ENCODE measurements at regions not wholly inside any gene's neighbourhood (a gene's known extent, or its start where the extent isn't known, plus 50 kb on each side); places are given as distances from the start of the nearest gene placed in this dataset.
A peak's percentile ranks its signal among the peaks of the same experiment; 100 is the strongest.

DNA sequence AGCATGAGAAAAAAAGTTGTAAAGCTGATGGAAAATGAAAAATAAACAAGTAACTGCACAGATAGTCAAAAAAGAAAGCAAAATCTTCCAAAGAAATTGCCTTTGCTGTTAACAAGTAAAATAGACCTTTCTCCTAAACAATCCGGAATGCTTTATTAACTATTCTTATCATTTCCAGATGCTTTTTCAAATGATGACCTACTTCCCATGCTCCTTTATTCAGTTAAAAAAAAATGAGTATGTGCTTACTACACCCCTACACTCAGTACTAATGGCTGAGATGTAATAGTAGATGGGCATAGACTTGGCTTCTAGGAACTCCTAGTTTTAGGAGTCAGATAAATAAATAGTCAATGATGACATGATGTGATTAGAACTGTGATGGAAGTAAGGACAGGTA lies 108.5 kb downstream of the NIBAN1 start:
- Histone ChIP-seq H3K27me3 (replicated peaks; ENCODE audit: insufficient read depth, low read length) (no peaks in the 10 kb centered on the region), H3K79me2 (ENCODE audit: low read length) (no peaks in the 10 kb centered on the region), H3F3A (ENCODE audit: insufficient read depth, low read length) (no peaks in the 10 kb centered on the region), H3K9ac (ENCODE audit: low read length) (no peak overlapping the region), H3K27ac (ENCODE audit: low read length) (no peak overlapping the region), H3K4me2 (ENCODE audit: low read depth, low read length) (no peak overlapping the region), H3K9me2 (replicated peaks; ENCODE audit: insufficient read depth, low read length) (no peaks in the 10 kb centered on the region), H3K9me3 (replicated peaks; ENCODE audit: insufficient read depth, low read length) (no peaks in the 10 kb centered on the region), H3K36me3 (replicated peaks; ENCODE audit: insufficient read depth, low read length) (no peaks in the 10 kb centered on the region), H2AFZ (ENCODE audit: low read length) (no peak overlapping the region), H3K4me3 (ENCODE audit: low read length) (no peak overlapping the region), H3K4me1 (ENCODE audit: low read length) (peaks cover 29% of the 10 kb centered on the region), H4K20me1 (ENCODE audit: insufficient read depth, low read length) (no peaks in the 10 kb centered on the region)
- TF ChIP-seq, protein P1, sequence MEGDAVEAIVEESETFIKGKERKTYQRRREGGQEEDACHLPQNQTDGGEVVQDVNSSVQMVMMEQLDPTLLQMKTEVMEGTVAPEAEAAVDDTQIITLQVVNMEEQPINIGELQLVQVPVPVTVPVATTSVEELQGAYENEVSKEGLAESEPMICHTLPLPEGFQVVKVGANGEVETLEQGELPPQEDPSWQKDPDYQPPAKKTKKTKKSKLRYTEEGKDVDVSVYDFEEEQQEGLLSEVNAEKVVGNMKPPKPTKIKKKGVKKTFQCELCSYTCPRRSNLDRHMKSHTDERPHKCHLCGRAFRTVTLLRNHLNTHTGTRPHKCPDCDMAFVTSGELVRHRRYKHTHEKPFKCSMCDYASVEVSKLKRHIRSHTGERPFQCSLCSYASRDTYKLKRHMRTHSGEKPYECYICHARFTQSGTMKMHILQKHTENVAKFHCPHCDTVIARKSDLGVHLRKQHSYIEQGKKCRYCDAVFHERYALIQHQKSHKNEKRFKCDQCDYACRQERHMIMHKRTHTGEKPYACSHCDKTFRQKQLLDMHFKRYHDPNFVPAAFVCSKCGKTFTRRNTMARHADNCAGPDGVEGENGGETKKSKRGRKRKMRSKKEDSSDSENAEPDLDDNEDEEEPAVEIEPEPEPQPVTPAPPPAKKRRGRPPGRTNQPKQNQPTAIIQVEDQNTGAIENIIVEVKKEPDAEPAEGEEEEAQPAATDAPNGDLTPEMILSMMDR (IDR thresholded peaks at IDR 0.05; ENCODE audit: low read length): no peak
- no peak for TF ChIP-seq EZH2 (optimal IDR thresholded peaks at IDR 0.05; ENCODE audit: low read depth, low read length)
- TF ChIP-seq EZH2phosphoT487 (IDR thresholded peaks at IDR 0.05; ENCODE audit: low read length): no peak
- no peak for DNase-seq

DNA sequence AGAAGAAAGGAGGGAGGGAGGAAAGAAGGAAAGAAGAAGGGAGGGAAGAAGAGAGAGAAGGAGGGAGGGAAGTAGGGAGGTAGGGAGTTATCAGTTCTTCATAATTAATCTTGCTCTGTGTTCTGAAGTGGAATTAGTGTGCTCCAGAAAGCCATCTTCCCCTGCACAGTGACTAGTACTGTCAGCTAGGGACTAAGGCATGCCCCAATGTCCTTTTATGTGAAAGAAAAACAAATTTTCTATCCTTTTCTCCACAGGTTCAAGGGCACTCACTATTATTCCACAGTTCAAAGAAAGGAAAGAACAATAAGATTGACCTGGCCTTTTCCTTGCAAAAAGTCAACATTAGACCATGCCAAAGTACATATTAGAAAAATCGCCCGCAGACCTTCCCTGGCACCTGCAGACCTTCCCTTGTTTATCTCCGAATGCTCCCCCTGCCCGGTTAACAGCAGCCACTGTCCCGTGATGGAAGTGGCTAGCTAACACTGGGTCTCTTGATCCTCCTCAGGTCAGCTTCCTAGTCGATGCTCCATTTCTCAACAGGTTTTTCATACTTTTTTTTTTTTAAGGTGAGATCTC lies 107.2 kb upstream of the EDEM3 start:
- Histone ChIP-seq H3K27me3 (replicated peaks; ENCODE audit: insufficient read depth, low read length) (no peaks in the 10 kb centered on the region), H3K4me2 (ENCODE audit: low read depth, low read length) (no peak overlapping the region), H4K20me1 (ENCODE audit: insufficient read depth, low read length) (no peaks in the 10 kb centered on the region), H3K36me3 (replicated peaks; ENCODE audit: insufficient read depth, low read length) (no peaks in the 10 kb centered on the region), H3K4me3 (ENCODE audit: low read length) (no peak overlapping the region), H3K4me1 (ENCODE audit: low read length) (peaks cover 15% of the 10 kb centered on the region), H3K79me2 (ENCODE audit: low read length) (no peaks in the 10 kb centered on the region), H3K27ac (ENCODE audit: low read length) (no peak overlapping the region), H3K9ac (ENCODE audit: low read length) (no peak overlapping the region), H2AFZ (ENCODE audit: low read length) (no peak overlapping the region), H3F3A (ENCODE audit: insufficient read depth, low read length) (no peaks in the 10 kb centered on the region), H3K9me3 (replicated peaks; ENCODE audit: insufficient read depth, low read length) (no peaks in the 10 kb centered on the region), H3K9me2 (replicated peaks; ENCODE audit: insufficient read depth, low read length) (no peaks in the 10 kb centered on the region)
- no peak for DNase-seq
- TF ChIP-seq, protein P1 (IDR thresholded peaks at IDR 0.05; ENCODE audit: low read length): no peak
- no peak for TF ChIP-seq EZH2phosphoT487 (IDR thresholded peaks at IDR 0.05; ENCODE audit: low read length)
- no peak for TF ChIP-seq EZH2 (optimal IDR thresholded peaks at IDR 0.05; ENCODE audit: low read depth, low read length)

DNA sequence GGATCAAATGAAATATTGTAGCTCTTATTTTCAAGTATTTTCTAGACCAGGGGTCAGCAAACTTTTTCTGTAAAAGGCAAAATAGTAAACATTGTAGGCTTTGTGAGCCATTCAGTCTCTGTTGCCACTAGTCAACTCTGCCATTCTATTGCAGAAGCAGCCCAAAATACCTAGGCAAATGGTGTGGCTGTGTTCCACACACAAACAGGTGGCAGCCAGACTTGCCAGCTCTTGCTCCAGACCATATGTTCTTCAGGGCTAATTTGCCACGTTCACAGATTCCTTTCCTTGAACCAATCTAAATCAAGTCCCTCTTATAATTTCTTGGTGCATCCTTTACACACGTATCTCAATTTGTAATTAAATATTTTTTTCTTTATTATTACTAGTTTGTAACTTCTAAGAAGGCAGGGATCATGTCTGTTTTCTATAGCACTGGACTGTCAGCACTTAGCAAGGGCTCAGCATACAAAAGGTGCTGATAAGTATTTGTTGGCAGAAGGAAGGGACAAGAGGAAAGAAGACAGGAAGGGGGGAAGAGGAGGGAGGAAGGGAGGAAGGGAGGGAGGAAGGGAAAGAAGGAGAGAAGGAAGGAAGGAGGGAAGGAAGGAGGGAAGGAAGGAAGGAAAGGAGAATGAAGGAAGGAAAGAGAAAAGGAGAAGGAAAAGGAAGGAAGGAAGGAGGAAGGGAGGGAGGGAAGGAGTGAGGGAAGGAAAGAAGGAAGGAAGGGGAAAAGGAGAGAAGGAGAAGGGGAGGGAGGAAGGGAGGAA lies 106.5 kb upstream of the EDEM3 start:
- DNase-seq: peak; percentile 35
- Histone ChIP-seq H3K4me1 (ENCODE audit: low read length) (peaks cover 9% of the 10 kb centered on the region), H3K9ac (ENCODE audit: low read length) (no peak overlapping the region), H3K9me2 (replicated peaks; ENCODE audit: insufficient read depth, low read length) (no peaks in the 10 kb centered on the region), H4K20me1 (ENCODE audit: insufficient read depth, low read length) (no peaks in the 10 kb centered on the region), H3K4me2 (ENCODE audit: low read depth, low read length) (no peak overlapping the region), H3K36me3 (replicated peaks; ENCODE audit: insufficient read depth, low read length) (no peaks in the 10 kb centered on the region), H3K9me3 (replicated peaks; ENCODE audit: insufficient read depth, low read length) (no peaks in the 10 kb centered on the region), H3K79me2 (ENCODE audit: low read length) (no peaks in the 10 kb centered on the region), H3F3A (ENCODE audit: insufficient read depth, low read length) (no peaks in the 10 kb centered on the region), H3K27me3 (replicated peaks; ENCODE audit: insufficient read depth, low read length) (no peaks in the 10 kb centered on the region), H2AFZ (ENCODE audit: low read length) (no peak overlapping the region), H3K27ac (ENCODE audit: low read length) (no peak overlapping the region), H3K4me3 (ENCODE audit: low read length) (no peak overlapping the region)
- TF ChIP-seq, protein P1 (IDR thresholded peaks at IDR 0.05; ENCODE audit: low read length): no peak
- no peak for TF ChIP-seq EZH2phosphoT487 (IDR thresholded peaks at IDR 0.05; ENCODE audit: low read length)
- no peak for TF ChIP-seq EZH2 (optimal IDR thresholded peaks at IDR 0.05; ENCODE audit: low read depth, low read length)
